ENCODE measurements at regions not wholly inside any gene's neighbourhood (a gene's known extent, or its start where the extent isn't known, plus 50 kb on each side); places are given as distances from the start of the nearest gene placed in this dataset.

DNA sequence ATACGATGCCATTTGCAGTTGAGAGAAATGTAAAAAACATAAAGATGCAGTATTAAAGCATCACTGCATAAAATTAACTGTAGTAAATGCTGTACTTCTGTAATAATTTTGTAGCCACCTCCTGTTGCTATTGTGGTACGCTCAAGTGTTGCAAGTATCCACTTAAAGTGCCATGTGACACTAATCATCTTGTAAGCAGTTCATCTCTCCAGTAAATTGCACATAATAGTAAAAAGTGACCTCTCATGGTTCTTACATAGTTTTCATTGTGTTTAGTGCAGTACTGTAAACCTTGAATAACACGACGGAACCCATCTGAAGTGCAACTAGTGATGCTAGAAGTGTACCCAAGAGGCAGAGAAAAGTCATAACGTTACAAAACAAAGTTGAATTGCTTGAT, 190.1 kb upstream of the VGLL2 start:
- Histone ChIP-seq H3K27ac (ENCODE audit: low read depth, low read length, poor library complexity, severe bottlenecking) (no peak overlapping the region), H3K79me2 (ENCODE audit: insufficient read depth, low read length) (no peaks in the 10 kb centered on the region), H3K4me1 (ENCODE audit: insufficient read depth, low read length, severe bottlenecking) (no peaks in the 10 kb centered on the region), H3K9ac (ENCODE audit: low read length) (no peak overlapping the region), H4K20me1 (ENCODE audit: insufficient read depth, low read length) (no peaks in the 10 kb centered on the region), H3K9me3 (ENCODE audit: low read length) (no peaks in the 10 kb centered on the region), H3K36me3 (ENCODE audit: insufficient read depth, low read length) (no peaks in the 10 kb centered on the region), H2AFZ (ENCODE audit: low read length) (no peak overlapping the region), H3K27me3 (ENCODE audit: insufficient read depth, low read length) (no peaks in the 10 kb centered on the region), H3K4me3 (ENCODE audit: low read depth, low read length, poor library complexity, severe bottlenecking) (no peak overlapping the region), H3F3A (ENCODE audit: insufficient read depth, low read length) (no peaks in the 10 kb centered on the region), H3K9me2 (ENCODE audit: low read depth, low read length) (no peaks in the 10 kb centered on the region), H3K4me2 (ENCODE audit: low read length) (no peak overlapping the region)
- TF ChIP-seq, protein P1, sequence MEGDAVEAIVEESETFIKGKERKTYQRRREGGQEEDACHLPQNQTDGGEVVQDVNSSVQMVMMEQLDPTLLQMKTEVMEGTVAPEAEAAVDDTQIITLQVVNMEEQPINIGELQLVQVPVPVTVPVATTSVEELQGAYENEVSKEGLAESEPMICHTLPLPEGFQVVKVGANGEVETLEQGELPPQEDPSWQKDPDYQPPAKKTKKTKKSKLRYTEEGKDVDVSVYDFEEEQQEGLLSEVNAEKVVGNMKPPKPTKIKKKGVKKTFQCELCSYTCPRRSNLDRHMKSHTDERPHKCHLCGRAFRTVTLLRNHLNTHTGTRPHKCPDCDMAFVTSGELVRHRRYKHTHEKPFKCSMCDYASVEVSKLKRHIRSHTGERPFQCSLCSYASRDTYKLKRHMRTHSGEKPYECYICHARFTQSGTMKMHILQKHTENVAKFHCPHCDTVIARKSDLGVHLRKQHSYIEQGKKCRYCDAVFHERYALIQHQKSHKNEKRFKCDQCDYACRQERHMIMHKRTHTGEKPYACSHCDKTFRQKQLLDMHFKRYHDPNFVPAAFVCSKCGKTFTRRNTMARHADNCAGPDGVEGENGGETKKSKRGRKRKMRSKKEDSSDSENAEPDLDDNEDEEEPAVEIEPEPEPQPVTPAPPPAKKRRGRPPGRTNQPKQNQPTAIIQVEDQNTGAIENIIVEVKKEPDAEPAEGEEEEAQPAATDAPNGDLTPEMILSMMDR (IDR thresholded peaks at IDR 0.05; ENCODE audit: low read length): no peak
- no peak for TF ChIP-seq EZH2 (IDR thresholded peaks at IDR 0.05; ENCODE audit: borderline replicate concordance, low read length)

DNA sequence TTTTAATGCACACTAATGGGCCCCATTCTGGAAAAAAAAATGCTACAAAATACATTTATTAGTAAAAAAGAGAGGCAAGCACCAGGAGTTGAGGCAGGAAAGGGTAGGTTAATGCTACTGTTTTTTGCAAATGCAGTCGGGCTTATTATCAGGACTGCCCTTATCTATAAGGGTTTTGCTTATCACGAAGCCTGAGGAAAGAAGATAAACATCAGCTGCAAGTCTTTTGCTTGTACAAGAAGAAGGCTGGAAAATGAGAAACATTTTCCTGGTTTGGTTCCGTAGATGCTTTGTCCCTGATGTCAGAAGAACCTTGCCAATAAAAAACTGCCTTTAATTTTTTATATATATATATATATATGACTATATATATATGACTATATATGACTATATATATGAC, 189.3 kb upstream of the VGLL2 start:
- H3K9me2 ChIP-seq (ENCODE audit: low read depth, low read length): no peaks in the 10 kb centered on the region
- H3K36me3 ChIP-seq (ENCODE audit: insufficient read depth, low read length): no peaks in the 10 kb centered on the region
- no peaks in the 10 kb centered on the region for H3K27me3 ChIP-seq (ENCODE audit: insufficient read depth, low read length)
- H2AFZ ChIP-seq (ENCODE audit: low read length): no peak overlapping the region
- TF ChIP-seq, protein P1 (IDR thresholded peaks at IDR 0.05; ENCODE audit: low read length): no peak
- no peak for TF ChIP-seq EZH2 (IDR thresholded peaks at IDR 0.05; ENCODE audit: borderline replicate concordance, low read length)
- H3K4me2 ChIP-seq (ENCODE audit: low read length): no peak overlapping the region
- no peaks in the 10 kb centered on the region for H4K20me1 ChIP-seq (ENCODE audit: insufficient read depth, low read length)
- H3K27ac ChIP-seq (ENCODE audit: low read depth, low read length, poor library complexity, severe bottlenecking): no peak overlapping the region
- H3K9ac ChIP-seq (ENCODE audit: low read length): no peak overlapping the region
- H3K4me3 ChIP-seq (ENCODE audit: low read depth, low read length, poor library complexity, severe bottlenecking): no peak overlapping the region
- no peaks in the 10 kb centered on the region for H3F3A ChIP-seq (ENCODE audit: insufficient read depth, low read length)
- H3K4me1 ChIP-seq (ENCODE audit: insufficient read depth, low read length, severe bottlenecking): no peaks in the 10 kb centered on the region
- H3K79me2 ChIP-seq (ENCODE audit: insufficient read depth, low read length): no peaks in the 10 kb centered on the region
- H3K9me3 ChIP-seq (ENCODE audit: low read length): no peaks in the 10 kb centered on the region

DNA sequence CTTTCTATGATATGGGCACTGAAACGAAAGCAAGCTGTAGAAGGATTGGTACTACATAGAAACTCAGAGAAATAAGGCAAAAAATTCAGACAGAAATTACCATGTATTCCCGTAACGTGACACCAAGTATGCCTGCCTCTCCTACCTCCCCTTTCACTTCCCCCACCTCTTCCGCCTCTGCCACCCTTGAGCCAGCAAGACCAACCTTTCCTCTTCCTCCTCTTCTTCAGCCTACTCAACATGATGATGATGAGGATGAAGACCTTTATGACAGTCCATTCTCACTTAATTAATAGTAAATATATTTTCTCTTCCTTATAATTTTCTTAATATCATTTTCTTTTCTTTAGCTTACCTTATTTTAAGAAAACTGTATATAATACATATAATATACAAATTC, 188.1 kb upstream of the VGLL2 start:
- H3K4me1 ChIP-seq (ENCODE audit: insufficient read depth, low read length, severe bottlenecking): no peaks in the 10 kb centered on the region
- no peaks in the 10 kb centered on the region for H4K20me1 ChIP-seq (ENCODE audit: insufficient read depth, low read length)

More for the DNA sequence above, 188.1 kb upstream of the VGLL2 start:
- no peak overlapping the region for H3K4me2 ChIP-seq (ENCODE audit: low read length)
- no peak overlapping the region for H3K4me3 ChIP-seq (ENCODE audit: low read depth, low read length, poor library complexity, severe bottlenecking)
- H3K9me2 ChIP-seq (ENCODE audit: low read depth, low read length): no peaks in the 10 kb centered on the region
- no peak overlapping the region for H2AFZ ChIP-seq (ENCODE audit: low read length)
- H3K9ac ChIP-seq (ENCODE audit: low read length): no peak overlapping the region
- no peaks in the 10 kb centered on the region for H3F3A ChIP-seq (ENCODE audit: insufficient read depth, low read length)
- H3K27me3 ChIP-seq (ENCODE audit: insufficient read depth, low read length): no peaks in the 10 kb centered on the region
- no peak for TF ChIP-seq EZH2 (IDR thresholded peaks at IDR 0.05; ENCODE audit: borderline replicate concordance, low read length)
- TF ChIP-seq, protein P1 (IDR thresholded peaks at IDR 0.05; ENCODE audit: low read length): no peak
- no peaks in the 10 kb centered on the region for H3K79me2 ChIP-seq (ENCODE audit: insufficient read depth, low read length)
- no peak overlapping the region for H3K27ac ChIP-seq (ENCODE audit: low read depth, low read length, poor library complexity, severe bottlenecking)
- H3K9me3 ChIP-seq (ENCODE audit: low read length): no peaks in the 10 kb centered on the region
- no peaks in the 10 kb centered on the region for H3K36me3 ChIP-seq (ENCODE audit: insufficient read depth, low read length)
